Naive thymus-derived CD8-positive, alpha-beta T cell (primary cell): ENCODE measurements at regions not wholly inside any gene's neighbourhood (a gene's known extent, or its start where the extent isn't known, plus 50 kb on each side); places are given as distances from the start of the nearest gene placed in this dataset.

ENCODE experiments used
- ATAC-seq, 2 donors: fragments of 150-1000 bp; cut with Tn5 transposase in 1 of 2; sonication (Bioruptor Pico), chemical (Tn5 transposase) in 1 of 2; 1 replicate in 1 of 2; 2 replicates in 1 of 2; pipeline ENCODE4 v1.10.0; 2021; ENCODE audit warnings: mild to moderate bottlenecking in 2 of 2, moderate library complexity in 2 of 2
- POLR2A ChIA-PET: fragments of 350-600 bp; sonication (Branson Sonifier 250); formaldehyde crosslinking; loops from one replicate; lab custom pipeline; 2021; ENCODE audit warnings: antibody characterized with exemption; lab: Charles Lee
- DNase-seq, 10 donors: peaks; one replicate each; pipeline versions ENCODE4 v3.0.0 to v3.0.0-alpha.2; 2020 to 2022
- H3K27ac Mint-ChIP-seq, 10 donors: one replicate each; pipeline ENCODE4 v1.8.0; 2020 to 2022; ENCODE audit warnings: mild to moderate bottlenecking in 10 of 10, mixed read lengths in 10 of 10, moderate library complexity in 4 of 10, inconsistent platforms in 1 of 10
- H3K27me3 Mint-ChIP-seq, 5 donors: one replicate each; pipeline ENCODE4 v1.8.0; 2021 to 2022; ENCODE audit warnings: mixed read lengths in 5 of 5
- H3K36me3 Mint-ChIP-seq, 3 donors: one replicate each; pipeline ENCODE4 v1.8.0; 2020 to 2022; ENCODE audit warnings: mixed read lengths in 3 of 3, mild to moderate bottlenecking in 2 of 3, inconsistent platforms in 1 of 3
- H3K4me1 Mint-ChIP-seq, 4 donors: one replicate each; pipeline ENCODE4 v1.8.0; 2021 to 2022; ENCODE audit warnings: mixed read lengths in 4 of 4
- H3K4me3 Mint-ChIP-seq, 10 donors: one replicate each; pipeline ENCODE4 v1.8.0; 2020 to 2022; ENCODE audit warnings: mild to moderate bottlenecking in 10 of 10, mixed read lengths in 10 of 10, moderate library complexity in 6 of 10, inconsistent platforms in 1 of 10
- H3K9me3 Mint-ChIP-seq, 9 donors: one replicate each; pipeline ENCODE4 v1.8.0; 2020 to 2022; ENCODE audit warnings: mixed read lengths in 9 of 9, mild to moderate bottlenecking in 3 of 9, inconsistent platforms in 1 of 9, moderate library complexity in 1 of 9

DNA sequence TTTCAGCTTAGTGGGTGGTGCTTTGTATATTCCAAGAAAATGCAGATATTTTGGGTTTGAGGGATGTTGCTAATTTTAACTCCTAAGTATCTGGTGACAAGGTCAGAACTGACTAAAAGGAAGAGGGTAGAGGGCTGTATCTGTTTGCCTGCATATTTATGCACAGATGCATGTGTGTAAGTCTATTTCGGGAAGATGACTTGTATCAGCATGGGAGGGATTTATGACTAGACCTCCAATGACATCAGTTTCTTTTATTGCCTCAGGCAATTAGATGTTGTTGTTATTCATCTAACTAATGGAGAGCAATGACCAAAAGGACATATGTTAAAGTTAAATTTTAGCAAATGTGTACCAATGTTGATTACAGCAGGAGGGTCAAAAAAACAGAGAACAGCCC lies 734.3 kb downstream of the QKI start:
- ATAC-seq (no peak), DNase-seq (no peak)
- H3K36me3 Mint-ChIP-seq: no peaks in the 10 kb centered on the region
- H3K4me3 Mint-ChIP-seq: no peak overlapping the region
- no peaks in the 10 kb centered on the region for H3K4me1 Mint-ChIP-seq
- peaks cover 0 to 11% (median 3%) of the 10 kb centered on the region in 9 donors for H3K9me3 Mint-ChIP-seq
- H3K27ac Mint-ChIP-seq: no peak overlapping the region
- POLR2A ChIA-PET: no interaction called here
- peaks cover 0 to 12% (median 0%) of the 10 kb centered on the region in 5 donors for H3K27me3 Mint-ChIP-seq

DNA sequence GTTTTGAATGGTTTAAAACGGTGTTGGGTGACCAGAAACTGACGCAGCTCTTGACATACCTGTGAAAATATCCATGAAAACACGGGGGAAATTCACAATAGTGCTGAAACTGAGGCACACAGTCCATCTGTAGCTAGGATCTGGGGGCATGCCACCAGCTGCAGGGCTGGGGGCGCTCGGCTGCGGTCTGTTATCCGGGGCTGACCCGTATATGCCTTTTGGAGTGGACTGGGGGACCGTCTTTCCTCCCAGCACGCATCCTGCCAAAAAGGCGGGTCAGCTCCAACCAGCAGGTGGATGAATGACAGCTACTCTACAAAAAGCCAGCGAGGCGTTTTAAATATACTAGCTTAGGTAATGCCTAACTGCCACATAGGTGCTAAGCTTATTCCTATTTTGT lies 729.8 kb downstream of the QKI start:
- POLR2A ChIA-PET: no interaction called here

DNA sequence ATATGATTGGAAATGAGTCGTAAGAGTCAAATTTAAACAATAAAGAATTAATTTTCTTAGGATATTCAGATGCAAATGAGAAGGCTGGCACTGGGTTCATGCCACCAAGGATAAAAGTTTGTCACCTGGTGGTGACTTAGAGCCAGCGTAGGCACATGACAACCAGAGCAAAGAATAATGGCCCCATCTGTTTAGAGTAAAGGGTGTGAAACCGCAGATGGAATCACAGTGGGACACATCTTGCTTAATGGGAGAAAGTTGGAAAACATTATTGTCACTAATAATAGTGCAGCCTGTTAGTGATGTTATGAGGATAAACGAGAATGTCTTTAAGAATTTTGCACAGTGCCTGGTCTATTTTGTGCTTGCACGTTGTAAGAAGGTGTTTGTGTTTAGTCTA lies 727.8 kb downstream of the QKI start:
- no peak overlapping the region for H3K4me3 Mint-ChIP-seq

More for the DNA sequence above, 729.8 kb downstream of the QKI start:
- Mint-ChIP-seq H3K27ac (no peak overlapping the region), H3K4me3 (no peak overlapping the region), H3K27me3 (peaks cover 0 to 8% (median 0%) of the 10 kb centered on the region in 5 donors), H3K36me3 (no peaks in the 10 kb centered on the region), H3K4me1 (no peaks in the 10 kb centered on the region), H3K9me3 (peaks cover 0 to 11% (median 3%) of the 10 kb centered on the region in 9 donors)
- ATAC-seq (no peak), DNase-seq (no peak)

DNA sequence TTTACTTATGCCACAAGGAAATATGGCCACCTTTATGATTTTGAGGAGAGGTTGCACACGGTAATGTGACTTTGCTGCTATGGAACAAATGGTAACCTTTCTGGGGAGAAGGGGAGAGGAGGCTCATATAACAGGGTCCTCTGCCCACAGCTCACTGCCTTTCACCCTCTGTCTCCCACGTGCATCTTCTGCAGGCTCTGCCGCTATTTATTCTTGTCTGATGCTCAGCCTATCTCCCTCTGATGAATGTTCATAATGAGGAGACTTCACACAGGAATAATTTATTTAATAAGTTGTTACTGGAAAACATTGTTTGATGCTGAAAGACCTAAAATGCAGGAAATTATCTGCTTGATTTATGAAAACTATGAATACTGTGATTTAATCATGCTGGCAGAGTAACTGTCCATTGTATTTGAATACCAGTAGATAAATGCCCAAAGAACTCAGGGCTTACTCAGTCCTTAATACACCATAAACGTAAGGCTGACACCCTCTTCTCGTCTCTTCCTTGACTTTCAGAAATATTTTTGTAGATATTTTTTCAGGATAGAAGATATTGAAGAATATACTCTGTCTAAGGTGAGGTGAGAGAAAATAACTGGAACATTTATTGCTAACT lies 721.1 kb downstream of the QKI start:
- Mint-ChIP-seq H3K9me3 (peaks cover 0 to 3% (median 0%) of the 10 kb centered on the region in 9 donors), H3K36me3 (no peaks in the 10 kb centered on the region), H3K27me3 (peaks cover 0 to 5% (median 3%) of the 10 kb centered on the region in 5 donors), H3K27ac (no peak overlapping the region), H3K4me3 (no peak overlapping the region), H3K4me1 (no peaks in the 10 kb centered on the region)
- ATAC-seq: no peak
- DNase-seq: no peak
- POLR2A ChIA-PET: no interaction called here

More for the DNA sequence above, 727.8 kb downstream of the QKI start:
- no peaks in the 10 kb centered on the region for H3K36me3 Mint-ChIP-seq
- no peak overlapping the region for H3K27ac Mint-ChIP-seq
- POLR2A ChIA-PET: no interaction called here
- H3K9me3 Mint-ChIP-seq: peaks cover 0 to 3% (median 0%) of the 10 kb centered on the region in 9 donors
- H3K27me3 Mint-ChIP-seq: peaks cover 0 to 5% (median 1%) of the 10 kb centered on the region in 5 donors
- ATAC-seq: no peak
- no peaks in the 10 kb centered on the region for H3K4me1 Mint-ChIP-seq
- DNase-seq: no peak

DNA sequence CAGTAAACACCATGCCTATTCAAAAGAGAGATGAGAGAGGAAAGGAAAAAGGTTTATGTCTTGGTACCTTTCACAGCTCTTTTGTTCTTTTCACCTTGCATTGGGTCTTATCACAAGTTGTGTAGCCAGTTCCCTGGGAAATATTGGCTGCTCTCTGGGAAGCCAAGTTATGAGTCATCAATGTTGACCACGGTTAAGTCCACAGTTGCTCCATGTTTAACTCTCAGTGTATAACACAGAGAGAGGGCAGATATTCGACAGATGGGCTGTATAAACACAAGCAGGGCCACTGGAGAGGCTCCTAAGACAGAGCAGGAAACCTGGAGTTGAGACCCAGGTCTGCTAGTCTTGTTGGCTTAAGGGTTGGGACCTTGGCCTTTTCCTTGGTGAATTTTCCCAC lies 718.6 kb downstream of the QKI start:
- POLR2A ChIA-PET: no interaction called here
- no peak overlapping the region for H3K27ac Mint-ChIP-seq
- no peak for ATAC-seq
- H3K4me1 Mint-ChIP-seq: no peaks in the 10 kb centered on the region
- no peak overlapping the region for H3K4me3 Mint-ChIP-seq
- peaks cover 0 to 3% (median 0%) of the 10 kb centered on the region in 9 donors for H3K9me3 Mint-ChIP-seq
- DNase-seq: no peak
- H3K36me3 Mint-ChIP-seq: no peaks in the 10 kb centered on the region
- peaks cover 0 to 8% (median 3%) of the 10 kb centered on the region in 5 donors for H3K27me3 Mint-ChIP-seq

DNA sequence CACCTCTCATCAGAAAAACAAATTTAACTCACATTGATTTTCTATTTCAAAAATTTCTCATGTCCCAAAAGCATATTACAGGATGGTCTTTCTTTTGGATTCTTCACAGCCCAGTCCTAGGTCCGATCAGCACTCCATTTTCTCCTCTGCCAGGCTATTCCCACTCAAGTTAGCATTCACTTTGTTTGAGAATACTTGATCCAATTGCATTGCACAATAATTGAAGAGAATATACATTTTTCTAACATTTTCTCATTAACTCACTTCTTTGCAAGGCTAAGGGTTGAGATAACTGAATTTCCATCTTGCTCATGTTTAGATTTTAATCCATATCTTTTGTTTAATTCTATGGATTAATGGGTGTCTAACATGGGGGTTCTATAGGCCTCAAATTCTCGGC lies 716.1 kb downstream of the QKI start:
- POLR2A ChIA-PET: no interaction called here
- DNase-seq (no peak), ATAC-seq (no peak)
- no peaks in the 10 kb centered on the region for H3K36me3 Mint-ChIP-seq
- H3K9me3 Mint-ChIP-seq: peaks cover 0 to 3% (median 0%) of the 10 kb centered on the region in 9 donors
- H3K4me1 Mint-ChIP-seq: no peaks in the 10 kb centered on the region
- no peak overlapping the region for H3K27ac Mint-ChIP-seq
- no peak overlapping the region for H3K4me3 Mint-ChIP-seq
- H3K27me3 Mint-ChIP-seq: peaks cover 0 to 14% (median 3%) of the 10 kb centered on the region in 5 donors

DNA sequence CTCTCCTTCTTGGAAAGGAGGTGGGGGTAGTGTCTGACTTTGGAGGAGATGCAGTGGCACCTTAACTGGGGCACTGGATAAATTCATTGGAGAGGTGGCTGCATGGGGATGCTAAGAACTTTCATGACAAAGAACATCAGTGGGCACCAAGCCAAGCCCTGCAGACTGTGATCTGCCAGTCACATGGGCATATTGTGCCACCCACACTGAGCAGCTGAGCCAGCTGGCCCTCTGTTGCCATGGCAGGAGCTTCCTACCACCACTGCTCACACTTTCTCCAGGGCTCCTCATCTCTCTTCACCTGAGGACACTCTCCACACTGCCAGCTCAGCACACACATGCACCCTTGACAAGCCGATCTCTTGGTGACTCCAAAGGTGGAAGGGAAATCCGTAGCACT lies 715.6 kb downstream of the QKI start:
- no peaks in the 10 kb centered on the region for H3K36me3 Mint-ChIP-seq
- no peaks in the 10 kb centered on the region for H3K4me1 Mint-ChIP-seq
- ATAC-seq (no peak), DNase-seq (no peak)
- POLR2A ChIA-PET: no interaction called here
- H3K9me3 Mint-ChIP-seq: peaks cover 0 to 4% (median 0%) of the 10 kb centered on the region in 9 donors
- H3K4me3 Mint-ChIP-seq: no peak overlapping the region
- peaks cover 0 to 12% (median 1%) of the 10 kb centered on the region in 5 donors for H3K27me3 Mint-ChIP-seq
- H3K27ac Mint-ChIP-seq: no peak overlapping the region

DNA sequence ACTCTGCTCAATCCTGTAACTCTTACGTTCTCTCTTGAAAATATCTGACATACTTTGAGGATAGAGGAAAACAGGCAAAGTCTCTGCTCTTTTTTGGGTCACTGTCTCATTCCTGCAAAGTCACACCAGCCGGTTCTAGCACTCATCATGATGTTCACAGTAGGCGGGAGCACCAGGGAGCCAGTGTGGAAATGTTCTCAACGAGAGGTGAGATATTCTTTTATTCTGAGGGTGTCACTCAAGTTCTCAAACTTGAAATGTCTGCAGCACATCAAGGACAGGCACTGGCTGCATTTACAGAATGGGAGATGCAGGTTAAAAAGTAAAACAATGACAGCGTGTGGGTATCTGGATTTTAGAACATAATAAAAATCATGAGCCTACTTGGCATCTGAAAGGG lies 714.7 kb downstream of the QKI start:
- Mint-ChIP-seq H3K36me3 (no peaks in the 10 kb centered on the region), H3K27me3 (peaks cover 0 to 16% (median 0%) of the 10 kb centered on the region in 5 donors), H3K9me3 (peaks cover 0 to 4% (median 0%) of the 10 kb centered on the region in 9 donors), H3K27ac (no peak overlapping the region), H3K4me1 (no peaks in the 10 kb centered on the region), H3K4me3 (no peak overlapping the region)
- ATAC-seq (no peak), DNase-seq (no peak)
- POLR2A ChIA-PET: no interaction called here

DNA sequence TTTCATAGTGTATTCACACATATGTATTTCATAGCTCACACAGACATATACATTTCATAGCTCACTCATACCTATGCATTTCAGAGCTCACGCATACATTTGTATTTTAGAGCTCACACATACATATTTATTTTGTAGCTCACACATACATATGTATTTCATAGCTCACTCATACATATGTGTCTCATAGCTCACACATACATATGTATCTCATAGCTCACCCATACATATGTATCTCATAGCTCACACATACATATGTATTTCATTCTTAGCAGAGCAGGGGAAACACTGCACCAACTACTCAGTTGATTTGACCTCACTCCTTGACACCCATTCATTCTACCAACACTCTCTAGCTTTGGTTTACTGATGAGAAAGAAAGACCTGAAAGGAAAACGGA lies 713.6 kb downstream of the QKI start:
- peaks cover 0 to 4% (median 0%) of the 10 kb centered on the region in 9 donors for H3K9me3 Mint-ChIP-seq

DNA sequence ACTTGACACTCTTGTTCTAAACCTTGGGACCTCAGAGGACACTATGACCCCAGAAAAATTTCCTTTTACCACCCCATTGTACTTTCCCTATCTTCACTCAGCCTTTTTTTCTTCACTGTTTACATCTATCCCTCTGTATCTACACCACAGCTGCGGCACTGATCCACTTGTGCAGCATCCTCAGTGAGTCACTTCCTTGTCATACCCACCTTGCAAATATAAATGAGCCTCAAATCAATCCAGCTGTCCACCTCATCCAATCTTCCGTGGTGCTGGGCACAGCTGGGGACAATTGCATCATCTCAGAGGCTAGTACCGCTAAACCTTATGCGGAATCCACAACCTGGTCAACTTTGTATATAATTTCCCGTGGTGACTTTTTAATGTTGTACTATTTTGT lies 710.5 kb downstream of the QKI start:
- no peaks in the 10 kb centered on the region for H3K4me1 Mint-ChIP-seq
- no peak for ATAC-seq
- peaks cover 0 to 12% (median 0%) of the 10 kb centered on the region in 5 donors for H3K27me3 Mint-ChIP-seq
- no peak overlapping the region for H3K4me3 Mint-ChIP-seq
- POLR2A ChIA-PET: no interaction called here
- H3K36me3 Mint-ChIP-seq: no peaks in the 10 kb centered on the region
- no peak for DNase-seq
- no peak overlapping the region for H3K27ac Mint-ChIP-seq
- H3K9me3 Mint-ChIP-seq: peaks cover 0 to 4% (median 0%) of the 10 kb centered on the region in 9 donors

More for the DNA sequence above, 713.6 kb downstream of the QKI start:
- no peaks in the 10 kb centered on the region for H3K36me3 Mint-ChIP-seq
- no peak overlapping the region for H3K27ac Mint-ChIP-seq
- H3K4me3 Mint-ChIP-seq: no peak overlapping the region
- POLR2A ChIA-PET: no interaction called here
- no peaks in the 10 kb centered on the region for H3K4me1 Mint-ChIP-seq
- H3K27me3 Mint-ChIP-seq: peaks cover 0 to 16% (median 0%) of the 10 kb centered on the region in 5 donors
- DNase-seq (no peak), ATAC-seq (no peak)

DNA sequence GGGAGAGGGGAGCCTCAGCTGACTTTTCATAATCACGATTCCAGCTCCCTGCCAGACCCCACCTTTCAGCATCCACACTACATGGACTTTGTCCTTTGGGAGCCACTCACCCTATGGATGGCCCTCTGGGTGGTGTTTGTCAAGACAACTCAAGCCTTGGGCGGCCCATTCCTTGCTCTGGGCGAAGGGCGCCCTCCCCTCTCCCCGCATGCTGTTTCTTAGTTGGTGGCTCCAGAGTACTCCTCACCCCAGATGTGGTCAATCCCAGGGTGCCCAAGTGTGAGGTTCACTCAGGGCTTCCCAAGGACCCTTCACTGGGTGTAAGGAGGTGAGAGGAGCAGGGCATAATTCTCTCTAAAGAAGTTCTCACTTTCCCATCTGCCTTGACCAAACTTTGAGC lies 710.0 kb downstream of the QKI start:
- peaks cover 0 to 12% (median 0%) of the 10 kb centered on the region in 5 donors for H3K27me3 Mint-ChIP-seq
- no peak for ATAC-seq
- no peak for DNase-seq
- no peak overlapping the region for H3K4me3 Mint-ChIP-seq
- peaks cover 0 to 4% (median 0%) of the 10 kb centered on the region in 9 donors for H3K9me3 Mint-ChIP-seq
- H3K4me1 Mint-ChIP-seq: no peaks in the 10 kb centered on the region
- no peaks in the 10 kb centered on the region for H3K36me3 Mint-ChIP-seq
- POLR2A ChIA-PET: no interaction called here
- no peak overlapping the region for H3K27ac Mint-ChIP-seq

DNA sequence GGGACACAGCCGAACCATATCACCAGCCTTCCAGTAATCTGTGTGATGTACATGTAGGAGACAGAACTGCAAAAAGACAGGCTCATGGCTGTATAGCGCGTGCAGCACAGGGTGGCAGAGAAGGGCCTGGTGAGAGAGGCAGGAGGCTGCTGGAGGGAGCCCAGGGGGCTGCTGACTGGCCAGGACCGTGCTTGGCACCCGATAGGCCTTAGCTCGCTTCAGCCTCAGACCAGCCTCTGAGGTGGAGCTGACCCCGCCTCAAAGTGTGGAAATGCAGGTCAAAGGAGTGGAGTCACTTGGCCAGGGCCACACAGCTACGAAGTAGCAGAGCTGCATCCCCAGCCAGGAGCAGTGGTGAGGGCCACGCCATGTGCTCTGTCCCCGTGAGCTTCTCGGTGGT lies 707.6 kb downstream of the QKI start:
- no peak overlapping the region for H3K4me3 Mint-ChIP-seq
- ATAC-seq: no peak
- peaks cover 0 to 4% (median 0%) of the 10 kb centered on the region in 9 donors for H3K9me3 Mint-ChIP-seq
- no peaks in the 10 kb centered on the region for H3K4me1 Mint-ChIP-seq
- peaks cover 0 to 12% (median 3%) of the 10 kb centered on the region in 5 donors for H3K27me3 Mint-ChIP-seq
- no peak overlapping the region for H3K27ac Mint-ChIP-seq
- no peak for DNase-seq
- H3K36me3 Mint-ChIP-seq: no peaks in the 10 kb centered on the region
- POLR2A ChIA-PET: no interaction called here

DNA sequence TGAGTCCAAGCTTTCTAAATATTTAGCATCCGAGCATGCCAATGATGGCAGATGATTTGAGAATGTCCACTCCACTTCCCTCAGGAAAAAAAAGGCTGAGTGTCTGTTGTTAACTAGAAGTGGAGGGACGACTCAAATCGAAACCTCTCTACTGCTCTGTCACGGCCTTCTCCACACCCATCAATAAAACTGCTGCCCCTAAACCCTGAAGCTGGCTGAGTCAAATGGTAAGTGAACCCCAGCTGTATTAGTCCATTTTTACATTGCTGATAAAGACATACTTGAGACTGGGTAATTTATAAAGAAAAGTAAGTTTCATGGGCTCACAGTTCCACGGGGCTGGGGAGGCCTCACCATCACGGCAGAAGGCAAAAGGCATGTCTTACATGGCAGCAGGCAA lies 707.0 kb downstream of the QKI start:
- no peak for ATAC-seq
- peaks cover 0 to 4% (median 0%) of the 10 kb centered on the region in 9 donors for H3K9me3 Mint-ChIP-seq
- H3K4me1 Mint-ChIP-seq: no peaks in the 10 kb centered on the region
- no peak overlapping the region for H3K27ac Mint-ChIP-seq
- POLR2A ChIA-PET: no interaction called here
- no peak overlapping the region for H3K4me3 Mint-ChIP-seq
- H3K27me3 Mint-ChIP-seq: peaks cover 0 to 12% (median 3%) of the 10 kb centered on the region in 5 donors
- DNase-seq: no peak
- H3K36me3 Mint-ChIP-seq: no peaks in the 10 kb centered on the region

DNA sequence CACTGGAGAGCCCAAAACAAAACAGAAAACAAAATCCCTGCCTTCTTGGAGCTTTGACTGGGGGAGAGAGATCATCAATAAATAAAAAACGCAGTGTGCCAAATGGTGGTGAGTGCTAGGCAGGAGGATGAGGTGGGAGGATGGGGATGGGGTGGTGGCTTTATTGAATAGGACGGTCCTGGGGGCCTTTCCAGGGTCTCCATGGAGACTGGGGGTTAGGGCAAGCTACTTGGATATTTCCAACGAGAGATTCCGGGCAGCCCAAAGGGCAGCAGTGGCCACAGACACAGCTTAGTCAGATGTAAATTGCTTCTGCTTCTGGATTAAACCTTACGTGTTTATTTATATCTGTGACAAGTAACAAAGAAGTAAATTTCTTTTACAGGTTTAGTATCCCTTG lies 700.1 kb downstream of the QKI start:
- Mint-ChIP-seq H3K27me3 (peaks cover 3 to 38% (median 23%) of the 10 kb centered on the region in 5 donors), H3K36me3 (peaks cover 0 to 4% (median 0%) of the 10 kb centered on the region in 3 donors), H3K4me1 (peaks cover 0 to under 1% (median 0%) of the 10 kb centered on the region in 4 donors), H3K27ac (no peak overlapping the region), H3K9me3 (peaks cover 0 to 9% (median 0%) of the 10 kb centered on the region in 9 donors), H3K4me3 (no peak overlapping the region)
- no peak for DNase-seq
- no peak for ATAC-seq
- POLR2A ChIA-PET: no interaction called here
